ENCODE measurements at regions not wholly inside any gene's neighbourhood (a gene's known extent, or its start where the extent isn't known, plus 50 kb on each side); places are given as distances from the start of the nearest gene placed in this dataset.
"Not testable (repeated sequence)": the region's sequence is repeated elsewhere in the genome, so short reads cannot be mapped to it uniquely, and the experiment has no call there.

- DNase-seq: no peak
Observed at GRCh38 chr12:24359418-24359817, 409.9 kb upstream of the SOX5 start.

- no peak for DNase-seq
Observed at GRCh38 chr12:24356240-24356804, 406.9 kb upstream of the SOX5 start.

GRCh38 chr12:24352363-24352762, 402.9 kb upstream of the SOX5 start:
- DNase-seq: no peak

GRCh38 chr12:24349051-24349799, 399.8 kb upstream of the SOX5 start:
- no peak for DNase-seq

- not testable (repeated sequence) for DNase-seq
Observed at GRCh38 chr12:24348180-24348579, 398.7 kb upstream of the SOX5 start.

- DNase-seq: no peak
Observed at GRCh38 chr12:24328261-24328660, 378.8 kb upstream of the SOX5 start.

GRCh38 chr12:24325331-24325730, 375.9 kb upstream of the SOX5 start:
- DNase-seq: no peak

GRCh38 chr12:24307716-24308335, 358.4 kb upstream of the SOX5 start:
- no peak for DNase-seq

- no peak for DNase-seq
Observed at GRCh38 chr12:24307153-24307552, 357.7 kb upstream of the SOX5 start.

- no peak for DNase-seq
Observed at GRCh38 chr12:24306001-24306400, 356.5 kb upstream of the SOX5 start.

- DNase-seq: no peak
Observed at GRCh38 chr12:24304285-24304684, 354.8 kb upstream of the SOX5 start.

GRCh38 chr12:24302708-24303107, 353.2 kb upstream of the SOX5 start:
- no peak for DNase-seq

GRCh38 chr12:24297516-24297915, 348.0 kb upstream of the SOX5 start:
- no peak for DNase-seq

GRCh38 chr12:24293549-24293948, 344.1 kb upstream of the SOX5 start:
- DNase-seq: no peak

GRCh38 chr12:24287963-24288362, 338.5 kb upstream of the SOX5 start:
- DNase-seq: no peak

- no peak for DNase-seq
Observed at GRCh38 chr12:24285448-24285847, 336.0 kb upstream of the SOX5 start.

- no peak for DNase-seq
Observed at GRCh38 chr12:24281341-24281740, 331.9 kb upstream of the SOX5 start.

GRCh38 chr12:24280056-24280842, 330.8 kb upstream of the SOX5 start:
- no peak for DNase-seq

- DNase-seq: no peak
Observed at GRCh38 chr12:24278832-24279231, 329.4 kb upstream of the SOX5 start.

- DNase-seq: no peak
Observed at GRCh38 chr12:24270965-24271364, 321.5 kb upstream of the SOX5 start.

GRCh38 chr12:24270464-24270863, 321.0 kb upstream of the SOX5 start:
- DNase-seq: no peak

GRCh38 chr12:24268663-24269186, 319.3 kb upstream of the SOX5 start:
- DNase-seq: no peak

GRCh38 chr12:24266982-24267381, 317.5 kb upstream of the SOX5 start:
- DNase-seq: no peak

Measured in CD4-positive, alpha-beta T cell treated with Interleukin-17A for 1 hour (primary cell).